ENCODE measurements at regions not wholly inside any gene's neighbourhood (a gene's known extent, or its start where the extent isn't known, plus 50 kb on each side); places are given as distances from the start of the nearest gene placed in this dataset.

- no peak for DNase-seq (ENCODE audit: low read depth)
- H3K4me3 ChIP-seq (ENCODE audit: low read depth, low read length), result no peak overlapping the region
- TF ChIP-seq CTCF (conservative IDR thresholded peaks at IDR 0.05; ENCODE audit: low read depth, low read length), result no peak
Observed at GRCh38 chr21:38166173-38166535, 90.6 kb upstream of the KCNJ15 start.

GRCh38 chr21:38167345-38167744 lies 89.4 kb upstream of the KCNJ15 start:
- TF ChIP-seq CTCF (conservative IDR thresholded peaks at IDR 0.05; ENCODE audit: low read depth, low read length), result no peak
- H3K4me3 ChIP-seq (ENCODE audit: low read depth, low read length), result no peak overlapping the region
- DNase-seq (ENCODE audit: low read depth), result no peak

GRCh38 chr21:38170283-38170682 lies 86.5 kb upstream of the KCNJ15 start:
- H3K4me3 ChIP-seq (ENCODE audit: low read depth, low read length), result no peak overlapping the region
- DNase-seq (ENCODE audit: low read depth), result peak; percentile 33
- peak; percentile 84 for TF ChIP-seq CTCF (conservative IDR thresholded peaks at IDR 0.05; ENCODE audit: low read depth, low read length)

GRCh38 chr21:38170704-38171682 lies 85.8 kb upstream of the KCNJ15 start:
- DNase-seq (ENCODE audit: low read depth), result peak; percentile 42
- no peak overlapping the region for H3K4me3 ChIP-seq (ENCODE audit: low read depth, low read length)
- peak; percentile 51 for TF ChIP-seq CTCF (conservative IDR thresholded peaks at IDR 0.05; ENCODE audit: low read depth, low read length)

GRCh38 chr21:38171723-38172344 lies 85.0 kb upstream of the KCNJ15 start:
- peak; percentile 61 for TF ChIP-seq CTCF (conservative IDR thresholded peaks at IDR 0.05; ENCODE audit: low read depth, low read length)
- DNase-seq (ENCODE audit: low read depth), result peak; percentile 59
- no peak overlapping the region for H3K4me3 ChIP-seq (ENCODE audit: low read depth, low read length)

- no peak for TF ChIP-seq CTCF (conservative IDR thresholded peaks at IDR 0.05; ENCODE audit: low read depth, low read length)
- no peak for DNase-seq (ENCODE audit: low read depth)
- no peak overlapping the region for H3K4me3 ChIP-seq (ENCODE audit: low read depth, low read length)
Observed at GRCh38 chr21:38173276-38174035, 83.3 kb upstream of the KCNJ15 start.

All from epithelial cell of proximal tubule (primary cell).